ENCODE measurements at regions not wholly inside any gene's neighbourhood (a gene's known extent, or its start where the extent isn't known, plus 50 kb on each side); places are given as distances from the start of the nearest gene placed in this dataset.
"Not testable (repeated sequence)": the region's sequence is repeated elsewhere in the genome, so short reads cannot be mapped to it uniquely, and the experiment has no call there.

DNA sequence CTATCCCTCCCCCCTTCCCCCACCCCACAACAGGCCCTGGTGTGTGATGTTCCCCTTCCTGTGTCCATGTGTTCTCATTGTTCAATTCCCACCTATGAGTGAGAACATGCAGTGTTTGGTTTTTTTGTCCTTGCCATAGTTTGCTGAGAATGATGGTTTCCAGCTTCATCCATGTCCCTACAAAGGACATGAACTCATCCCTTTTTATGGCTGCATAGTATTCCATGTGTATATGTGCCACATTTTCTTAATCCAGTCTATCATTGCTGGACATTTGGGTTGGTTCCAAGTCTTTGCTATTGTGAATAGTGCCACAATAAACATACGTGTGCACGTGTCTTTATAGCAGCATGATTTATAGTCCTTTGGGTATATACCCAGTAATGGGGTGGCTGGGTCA, 52.3 kb upstream of the MAN1A2 start:
- H3K27me3 ChIP-seq (ENCODE audit: control insufficient read depth, insufficient read depth, low read length); H3K9ac ChIP-seq (ENCODE audit: low read length); H3K4me1 ChIP-seq (ENCODE audit: control insufficient read depth, insufficient read depth, low read length); H3K36me3 ChIP-seq (ENCODE audit: control insufficient read depth, insufficient read depth, low read length); H3K4me3 ChIP-seq (ENCODE audit: low read length); H3K27ac ChIP-seq (ENCODE audit: low read depth, low read length): not testable (repeated sequence)

- no peak overlapping the region for H3K27ac ChIP-seq (ENCODE audit: low read depth, low read length)
- no peaks in the 10 kb centered on the region for H3K36me3 ChIP-seq (ENCODE audit: control insufficient read depth, insufficient read depth, low read length)
- no peaks in the 10 kb centered on the region for H3K27me3 ChIP-seq (ENCODE audit: control insufficient read depth, insufficient read depth, low read length)
- H3K4me3 ChIP-seq (ENCODE audit: low read length) = no peak overlapping the region
- H3K4me1 ChIP-seq (ENCODE audit: control insufficient read depth, insufficient read depth, low read length) = no peaks in the 10 kb centered on the region
- no peak overlapping the region for H3K9ac ChIP-seq (ENCODE audit: low read length)
These were observed 53.7 kb upstream of the MAN1A2 start for GRCh38 chr1:117313555-117313954.

DNA sequence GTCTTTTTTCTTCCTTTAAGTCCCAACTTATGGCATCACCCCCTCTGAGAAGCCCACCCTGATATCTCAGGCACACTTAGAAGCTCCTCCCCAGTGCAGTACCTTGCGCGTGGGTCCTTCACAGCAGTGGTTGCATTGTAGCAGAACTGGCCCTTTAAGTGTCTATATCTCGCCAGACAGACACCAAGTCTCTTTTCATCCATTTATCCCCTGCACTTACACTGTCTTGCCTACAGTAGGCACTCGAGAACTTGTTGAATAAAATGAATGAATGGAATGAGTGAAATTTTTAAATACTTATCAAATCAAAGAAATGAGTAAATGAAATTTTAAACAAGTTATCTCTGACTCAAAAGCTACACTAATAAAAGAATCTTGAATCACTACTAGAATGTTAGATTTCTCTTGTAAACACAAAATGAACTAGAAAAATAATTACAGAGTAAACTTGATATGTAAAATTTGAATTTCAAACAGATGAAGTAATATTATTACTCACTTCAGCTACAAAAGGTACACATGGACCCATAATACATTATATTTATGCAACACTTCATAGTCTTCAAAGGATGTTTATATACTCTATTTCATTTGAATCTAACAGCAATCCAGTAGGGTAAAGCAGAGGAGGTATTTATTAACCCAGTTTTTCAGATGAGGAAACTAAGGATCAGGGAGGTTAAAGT, 54.7 kb upstream of the MAN1A2 start:
- Histone ChIP-seq H3K9ac (ENCODE audit: low read length) (no peak overlapping the region), H3K27ac (ENCODE audit: low read depth, low read length) (no peak overlapping the region), H3K36me3 (ENCODE audit: control insufficient read depth, insufficient read depth, low read length) (no peaks in the 10 kb centered on the region), H3K27me3 (ENCODE audit: control insufficient read depth, insufficient read depth, low read length) (no peaks in the 10 kb centered on the region), H3K4me1 (ENCODE audit: control insufficient read depth, insufficient read depth, low read length) (no peaks in the 10 kb centered on the region), H3K4me3 (ENCODE audit: low read length) (no peak overlapping the region)

DNA sequence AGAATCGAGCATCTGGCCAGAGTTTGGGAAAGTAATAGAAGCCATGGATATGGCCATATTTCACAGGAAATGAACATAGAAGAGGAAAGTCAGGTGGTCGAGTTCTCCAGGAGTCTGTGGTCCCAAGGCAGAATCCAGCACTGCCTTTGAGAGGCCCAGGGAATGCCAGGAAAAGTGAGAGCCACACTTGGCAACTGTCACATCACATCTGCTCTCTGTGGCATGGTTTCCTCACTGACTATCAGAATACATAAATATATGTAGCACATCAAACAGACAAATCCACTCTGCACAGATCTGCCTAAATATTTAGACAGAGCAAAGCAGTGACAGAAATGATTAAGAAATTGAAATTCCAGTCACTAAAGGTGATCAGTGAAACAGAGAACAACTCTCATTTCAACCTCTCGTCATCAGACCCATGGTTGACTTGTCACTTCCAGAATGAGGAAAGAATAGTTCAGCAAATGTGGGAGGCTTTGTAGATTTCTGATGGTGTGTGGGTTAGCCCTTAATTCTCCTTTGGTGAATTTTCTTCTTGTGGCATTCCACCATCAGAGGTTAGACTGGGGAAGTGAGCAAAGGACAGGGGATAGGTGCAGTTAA, 58.8 kb upstream of the MAN1A2 start:
- Histone ChIP-seq H3K4me3 (ENCODE audit: low read length) (no peak overlapping the region), H3K4me1 (ENCODE audit: control insufficient read depth, insufficient read depth, low read length) (no peaks in the 10 kb centered on the region), H3K9ac (ENCODE audit: low read length) (no peak overlapping the region), H3K27ac (ENCODE audit: low read depth, low read length) (no peak overlapping the region), H3K36me3 (ENCODE audit: control insufficient read depth, insufficient read depth, low read length) (no peaks in the 10 kb centered on the region), H3K27me3 (ENCODE audit: control insufficient read depth, insufficient read depth, low read length) (no peaks in the 10 kb centered on the region)

DNA sequence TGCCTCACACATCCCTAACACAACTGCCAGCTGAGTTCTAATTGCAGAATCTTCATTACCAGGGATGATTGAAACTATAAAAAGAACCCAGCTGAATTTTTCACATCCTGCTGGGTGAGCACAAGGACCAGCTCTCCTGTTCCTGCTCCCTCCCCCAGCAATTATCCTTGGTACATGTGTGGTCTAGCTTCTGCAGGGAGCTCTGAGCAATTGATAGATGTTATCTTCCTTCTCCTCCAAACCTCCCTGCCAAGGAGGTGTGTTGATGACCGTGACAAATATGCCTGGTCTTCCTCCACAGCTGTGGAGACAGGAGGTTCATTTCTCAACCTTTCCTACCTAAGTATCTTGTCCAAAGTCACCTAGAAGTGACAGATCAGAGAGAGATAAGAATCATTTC, 65.3 kb upstream of the MAN1A2 start:
- Histone ChIP-seq H3K4me3 (ENCODE audit: low read length) (no peak overlapping the region), H3K27me3 (ENCODE audit: control insufficient read depth, insufficient read depth, low read length) (no peaks in the 10 kb centered on the region), H3K27ac (ENCODE audit: low read depth, low read length) (no peak overlapping the region), H3K4me1 (ENCODE audit: control insufficient read depth, insufficient read depth, low read length) (no peaks in the 10 kb centered on the region), H3K9ac (ENCODE audit: low read length) (no peak overlapping the region), H3K36me3 (ENCODE audit: control insufficient read depth, insufficient read depth, low read length) (no peaks in the 10 kb centered on the region)

GRCh38 chr1:117300183-117300582, 67.1 kb upstream of the MAN1A2 start:
- not testable (repeated sequence) for H3K4me1 ChIP-seq (ENCODE audit: control insufficient read depth, insufficient read depth, low read length); H3K27me3 ChIP-seq (ENCODE audit: control insufficient read depth, insufficient read depth, low read length); H3K36me3 ChIP-seq (ENCODE audit: control insufficient read depth, insufficient read depth, low read length); H3K27ac ChIP-seq (ENCODE audit: low read depth, low read length); H3K4me3 ChIP-seq (ENCODE audit: low read length); H3K9ac ChIP-seq (ENCODE audit: low read length)

- H3K4me1 ChIP-seq (ENCODE audit: control insufficient read depth, insufficient read depth, low read length) = no peaks in the 10 kb centered on the region
- H3K9ac ChIP-seq (ENCODE audit: low read length) = no peak overlapping the region
- no peak overlapping the region for H3K4me3 ChIP-seq (ENCODE audit: low read length)
- no peaks in the 10 kb centered on the region for H3K36me3 ChIP-seq (ENCODE audit: control insufficient read depth, insufficient read depth, low read length)
- no peaks in the 10 kb centered on the region for H3K27me3 ChIP-seq (ENCODE audit: control insufficient read depth, insufficient read depth, low read length)
- no peak overlapping the region for H3K27ac ChIP-seq (ENCODE audit: low read depth, low read length)
These were observed 72.2 kb upstream of the MAN1A2 start for GRCh38 chr1:117295001-117295400.

GRCh38 chr1:117290890-117291289, 76.4 kb upstream of the MAN1A2 start:
- no peaks in the 10 kb centered on the region for H3K4me1 ChIP-seq (ENCODE audit: control insufficient read depth, insufficient read depth, low read length)
- H3K27ac ChIP-seq (ENCODE audit: low read depth, low read length) = no peak overlapping the region
- no peaks in the 10 kb centered on the region for H3K27me3 ChIP-seq (ENCODE audit: control insufficient read depth, insufficient read depth, low read length)
- H3K9ac ChIP-seq (ENCODE audit: low read length) = no peak overlapping the region
- no peak overlapping the region for H3K4me3 ChIP-seq (ENCODE audit: low read length)
- H3K36me3 ChIP-seq (ENCODE audit: control insufficient read depth, insufficient read depth, low read length) = no peaks in the 10 kb centered on the region

DNA sequence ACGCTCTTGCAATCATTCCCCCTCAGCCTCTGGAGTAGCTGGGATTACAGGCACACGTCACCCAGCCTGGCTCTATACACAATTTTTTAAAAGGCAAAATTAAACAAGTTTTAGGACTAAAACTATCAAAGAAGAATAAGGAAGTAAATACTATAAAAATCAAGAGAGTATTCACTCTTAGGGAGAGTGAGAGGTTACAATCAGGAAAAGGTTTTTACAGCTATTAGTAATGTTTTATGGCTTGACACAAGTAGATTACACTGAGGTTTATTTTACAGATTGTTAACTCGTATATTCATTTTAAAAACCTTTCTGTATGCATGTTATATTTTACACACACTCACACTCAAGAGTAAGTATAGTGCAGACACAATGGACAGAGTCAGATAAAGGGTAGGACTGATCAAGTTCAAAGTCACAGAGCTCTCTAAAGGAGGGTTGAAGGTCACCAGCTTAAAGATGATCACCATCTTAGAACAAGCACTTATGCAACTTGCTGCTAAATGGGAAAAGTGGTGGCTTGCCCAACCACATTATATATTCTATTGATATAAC, 77.9 kb upstream of the MAN1A2 start:
- H3K4me3 ChIP-seq (ENCODE audit: low read length) = no peak overlapping the region
- no peaks in the 10 kb centered on the region for H3K27me3 ChIP-seq (ENCODE audit: control insufficient read depth, insufficient read depth, low read length)
- no peaks in the 10 kb centered on the region for H3K4me1 ChIP-seq (ENCODE audit: control insufficient read depth, insufficient read depth, low read length)
- no peak overlapping the region for H3K9ac ChIP-seq (ENCODE audit: low read length)
- H3K27ac ChIP-seq (ENCODE audit: low read depth, low read length) = no peak overlapping the region
- no peaks in the 10 kb centered on the region for H3K36me3 ChIP-seq (ENCODE audit: control insufficient read depth, insufficient read depth, low read length)

GRCh38 chr1:117286562-117286961, 75.8 kb upstream of the VTCN1 start:
- Histone ChIP-seq H3K4me3 (ENCODE audit: low read length) (no peak overlapping the region), H3K36me3 (ENCODE audit: control insufficient read depth, insufficient read depth, low read length) (no peaks in the 10 kb centered on the region), H3K27me3 (ENCODE audit: control insufficient read depth, insufficient read depth, low read length) (no peaks in the 10 kb centered on the region), H3K9ac (ENCODE audit: low read length) (no peak overlapping the region), H3K4me1 (ENCODE audit: control insufficient read depth, insufficient read depth, low read length) (no peaks in the 10 kb centered on the region), H3K27ac (ENCODE audit: low read depth, low read length) (no peak overlapping the region)

GRCh38 chr1:117286145-117286544, 75.4 kb upstream of the VTCN1 start:
- Histone ChIP-seq H3K27me3 (ENCODE audit: control insufficient read depth, insufficient read depth, low read length) (no peaks in the 10 kb centered on the region), H3K4me3 (ENCODE audit: low read length) (no peak overlapping the region), H3K27ac (ENCODE audit: low read depth, low read length) (no peak overlapping the region), H3K4me1 (ENCODE audit: control insufficient read depth, insufficient read depth, low read length) (no peaks in the 10 kb centered on the region), H3K9ac (ENCODE audit: low read length) (no peak overlapping the region), H3K36me3 (ENCODE audit: control insufficient read depth, insufficient read depth, low read length) (no peaks in the 10 kb centered on the region)

DNA sequence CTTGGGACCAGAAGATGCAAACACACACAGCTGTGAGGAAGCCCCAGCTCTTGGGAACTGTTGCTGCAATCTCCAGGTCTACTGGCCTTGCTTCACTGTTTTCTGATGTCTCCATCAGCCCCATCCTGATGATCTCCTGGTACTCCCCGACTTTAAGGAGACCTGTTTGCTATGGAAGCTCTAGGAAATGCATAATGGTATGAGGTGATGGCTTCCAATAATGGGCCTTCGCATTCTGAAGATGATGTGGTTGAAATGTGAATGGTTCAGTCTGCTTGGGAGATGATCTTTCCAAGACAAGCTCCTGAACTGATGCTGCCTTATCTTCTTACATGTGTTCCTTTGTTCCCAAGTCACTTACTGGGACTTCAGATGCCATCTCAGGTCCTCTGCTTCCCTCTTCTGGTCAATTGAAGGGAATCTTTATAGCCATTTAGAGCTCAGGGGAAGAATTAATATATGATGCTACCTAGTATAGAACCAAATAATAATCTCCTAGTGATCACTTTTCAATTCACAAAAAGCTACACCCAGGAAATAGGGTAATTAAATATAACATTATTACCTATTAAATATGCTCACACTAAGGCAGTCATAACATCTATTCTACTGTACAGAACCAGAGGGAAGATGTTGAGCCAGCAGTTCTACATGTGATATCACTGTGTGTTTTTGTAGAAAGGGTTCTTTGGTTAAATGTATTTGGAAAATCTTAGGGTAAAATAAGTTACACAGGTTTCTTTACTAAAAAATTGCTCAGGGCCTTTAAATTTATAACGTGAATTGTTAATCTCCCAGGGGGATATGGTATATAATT, 73.9 kb upstream of the VTCN1 start:
- H3K9ac ChIP-seq (ENCODE audit: low read length) = no peak overlapping the region
- no peak overlapping the region for H3K4me3 ChIP-seq (ENCODE audit: low read length)
- H3K36me3 ChIP-seq (ENCODE audit: control insufficient read depth, insufficient read depth, low read length) = no peaks in the 10 kb centered on the region
- H3K4me1 ChIP-seq (ENCODE audit: control insufficient read depth, insufficient read depth, low read length) = no peaks in the 10 kb centered on the region
- H3K27ac ChIP-seq (ENCODE audit: low read depth, low read length) = no peak overlapping the region
- no peaks in the 10 kb centered on the region for H3K27me3 ChIP-seq (ENCODE audit: control insufficient read depth, insufficient read depth, low read length)
